ENCODE measurements at regions not wholly inside any gene's neighbourhood (a gene's known extent, or its start where the extent isn't known, plus 50 kb on each side); places are given as distances from the start of the nearest gene placed in this dataset.

DNA sequence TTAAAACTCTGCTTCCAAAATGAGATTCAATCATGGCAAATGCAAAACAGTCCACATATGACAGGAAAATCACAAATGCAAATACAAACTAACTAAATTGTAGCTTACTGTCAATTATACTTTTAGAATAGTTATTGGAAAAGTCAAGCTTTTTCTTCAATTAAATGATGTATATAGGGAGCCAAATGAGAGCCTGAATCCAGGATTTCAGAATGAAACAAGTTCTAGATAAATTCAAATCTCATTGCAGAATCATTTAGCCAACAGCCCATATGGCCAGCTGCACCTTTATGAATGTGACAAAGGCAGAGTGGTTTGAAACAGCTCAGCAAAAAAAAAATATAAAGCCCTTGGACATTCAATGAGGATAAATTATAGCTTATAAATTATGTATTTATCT, 82.2 kb upstream of the SCIN start:
- no peak for TF ChIP-seq POLR2A (IDR thresholded peaks at IDR 0.05)
- TF ChIP-seq, protein P1, sequence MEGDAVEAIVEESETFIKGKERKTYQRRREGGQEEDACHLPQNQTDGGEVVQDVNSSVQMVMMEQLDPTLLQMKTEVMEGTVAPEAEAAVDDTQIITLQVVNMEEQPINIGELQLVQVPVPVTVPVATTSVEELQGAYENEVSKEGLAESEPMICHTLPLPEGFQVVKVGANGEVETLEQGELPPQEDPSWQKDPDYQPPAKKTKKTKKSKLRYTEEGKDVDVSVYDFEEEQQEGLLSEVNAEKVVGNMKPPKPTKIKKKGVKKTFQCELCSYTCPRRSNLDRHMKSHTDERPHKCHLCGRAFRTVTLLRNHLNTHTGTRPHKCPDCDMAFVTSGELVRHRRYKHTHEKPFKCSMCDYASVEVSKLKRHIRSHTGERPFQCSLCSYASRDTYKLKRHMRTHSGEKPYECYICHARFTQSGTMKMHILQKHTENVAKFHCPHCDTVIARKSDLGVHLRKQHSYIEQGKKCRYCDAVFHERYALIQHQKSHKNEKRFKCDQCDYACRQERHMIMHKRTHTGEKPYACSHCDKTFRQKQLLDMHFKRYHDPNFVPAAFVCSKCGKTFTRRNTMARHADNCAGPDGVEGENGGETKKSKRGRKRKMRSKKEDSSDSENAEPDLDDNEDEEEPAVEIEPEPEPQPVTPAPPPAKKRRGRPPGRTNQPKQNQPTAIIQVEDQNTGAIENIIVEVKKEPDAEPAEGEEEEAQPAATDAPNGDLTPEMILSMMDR (IDR thresholded peaks at IDR 0.05) = no peak
- TF ChIP-seq POLR2AphosphoS5 (IDR thresholded peaks at IDR 0.05) = no peak
- TF ChIP-seq EP300 (IDR thresholded peaks at IDR 0.05) = no peak

Measured in stomach (tissue), 4 donors.